ENCODE measurements at regions not wholly inside any gene's neighbourhood (a gene's known extent, or its start where the extent isn't known, plus 50 kb on each side); places are given as distances from the start of the nearest gene placed in this dataset.

DNA sequence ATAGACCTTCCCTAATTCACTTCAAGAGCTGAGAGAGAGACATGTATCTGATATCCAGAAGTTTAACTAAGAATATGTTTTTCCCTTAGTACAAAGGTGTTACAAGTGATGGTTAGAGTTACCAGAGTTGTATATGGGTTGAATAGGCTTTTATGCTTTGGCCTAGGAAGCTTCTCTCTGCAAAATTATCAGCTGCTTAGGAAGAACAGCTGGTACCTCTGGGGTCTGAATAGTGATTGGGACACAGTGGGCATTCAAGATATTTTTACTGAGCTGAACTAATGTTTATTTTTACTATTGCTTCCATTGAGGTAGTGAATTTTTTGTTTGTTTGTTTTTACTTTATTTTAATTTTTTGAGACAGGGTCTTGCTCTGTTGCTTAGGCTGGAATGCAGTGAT is 67.6 kb upstream of the BASP1 start:
- TF ChIP-seq EZH2 (IDR thresholded peaks at IDR 0.05; ENCODE audit: borderline replicate concordance, insufficient read depth, low read depth, low read length, poor library complexity, severe bottlenecking), result no peak
- no peak for TF ChIP-seq CTCF (IDR thresholded peaks at IDR 0.05)
